Astrocyte of the cerebellum (primary cell): ENCODE measurements at regions not wholly inside any gene's neighbourhood (a gene's known extent, or its start where the extent isn't known, plus 50 kb on each side); places are given as distances from the start of the nearest gene placed in this dataset.

Source experiments
- DNase-seq: peaks from one replicate; pipeline ENCODE4 v3.0.0-alpha.2; 2011; ENCODE audit warnings: low read depth
- H3K4me3 ChIP-seq: 2 replicates; pipeline ENCODE4 v1.5.1; 2011; ENCODE audit warnings: mild to moderate bottlenecking, low read depth, low read length, moderate library complexity
- CTCF ChIP-seq: IDR thresholded peaks from 2 replicates; pipeline ENCODE4 v1.5.1; 2012; ENCODE audit warnings: low read length, low read depth, moderate library complexity, mild to moderate bottlenecking; ENCODE audit errors: missing control alignments
- in situ Hi-C: cut with HindIII; loops from 2 replicates; pipeline ENCODE4 v1.10.0; 2017; ENCODE audit warnings: low sequenced_read_pairs

- TF ChIP-seq CTCF = no peak
- DNase-seq = no peak
- in situ Hi-C loops = no loop called here
- no peak overlapping the region for H3K4me3 ChIP-seq
Observed at GRCh38 chr12:77603946-77604345, 226.7 kb upstream of the NAV3 start.

GRCh38 chr12:77601069-77601468 is 229.6 kb upstream of the NAV3 start:
- in situ Hi-C loops = no loop called here
- no peak overlapping the region for H3K4me3 ChIP-seq
- DNase-seq = no peak
- TF ChIP-seq CTCF = no peak

GRCh38 chr12:77600468-77600843 is 230.2 kb upstream of the NAV3 start:
- TF ChIP-seq CTCF = no peak
- no peak for DNase-seq
- in situ Hi-C loops = no loop called here
- H3K4me3 ChIP-seq = no peak overlapping the region

GRCh38 chr12:77599782-77600467 is 230.8 kb upstream of the NAV3 start:
- no peak for TF ChIP-seq CTCF
- no peak overlapping the region for H3K4me3 ChIP-seq
- no peak for DNase-seq
- in situ Hi-C loops = no loop called here

- H3K4me3 ChIP-seq = no peak overlapping the region
- DNase-seq = no peak
- in situ Hi-C loops = no loop called here
- TF ChIP-seq CTCF = no peak
Observed at GRCh38 chr12:77594366-77594765, 236.3 kb upstream of the NAV3 start.

GRCh38 chr12:77592836-77593235 is 237.9 kb upstream of the NAV3 start:
- in situ Hi-C loops = no loop called here
- no peak for TF ChIP-seq CTCF
- DNase-seq = no peak
- no peak overlapping the region for H3K4me3 ChIP-seq
